GM12872 (cell line): ENCODE measurements at regions not wholly inside any gene's neighbourhood (a gene's known extent, or its start where the extent isn't known, plus 50 kb on each side); places are given as distances from the start of the nearest gene placed in this dataset.

Experiments
- CTCF ChIP-seq: IDR thresholded peaks from 3 replicates; pipeline ENCODE4 v1.5.1; 2011; ENCODE audit warnings: low read depth, mild to moderate bottlenecking, low read length, moderate library complexity; ENCODE audit not compliant: insufficient read depth

- TF ChIP-seq CTCF = no peak
These were observed 163.1 kb upstream of the GDF10 start for GRCh38 chr10:47136866-47137265.

- TF ChIP-seq CTCF = no peak
These were observed 162.6 kb upstream of the GDF10 start for GRCh38 chr10:47137311-47137851.

GRCh38 chr10:47139121-47139520, 160.9 kb upstream of the GDF10 start:
- no peak for TF ChIP-seq CTCF

- no peak for TF ChIP-seq CTCF
These were observed 159.1 kb upstream of the GDF10 start for GRCh38 chr10:47140761-47141348.

- no peak for TF ChIP-seq CTCF
These were observed 158.6 kb upstream of the GDF10 start for GRCh38 chr10:47141349-47141748.

GRCh38 chr10:47143072-47143471, 156.9 kb upstream of the GDF10 start:
- TF ChIP-seq CTCF = no peak

GRCh38 chr10:47143473-47143872, 156.5 kb upstream of the GDF10 start:
- TF ChIP-seq CTCF = no peak
